B cell (primary cell): ENCODE measurements at regions not wholly inside any gene's neighbourhood (a gene's known extent, or its start where the extent isn't known, plus 50 kb on each side); places are given as distances from the start of the nearest gene placed in this dataset.

Experiments
- CTCF ChIP-seq: fragments of 200-600 bp; IDR thresholded peaks from one replicate; pipeline ENCODE4 v1.8.0; 2022; ENCODE audit warnings: antibody characterized with exemption, mild to moderate bottlenecking
- EZH2 ChIP-seq: IDR thresholded peaks from 2 replicates; pipeline ENCODE4 v1.6.1; 2012; ENCODE audit warnings: borderline replicate concordance, low read depth, mild to moderate bottlenecking, moderate library complexity, low read length; ENCODE audit not compliant: insufficient read depth, poor library complexity, severe bottlenecking

- TF ChIP-seq CTCF (no peak), EZH2 (no peak)
Observed at GRCh38 chr9:80435591-80435990, 863.8 kb downstream of the TLE4 start.
